AG20443 (cell line): ENCODE measurements at regions not wholly inside any gene's neighbourhood (a gene's known extent, or its start where the extent isn't known, plus 50 kb on each side); places are given as distances from the start of the nearest gene placed in this dataset.
"Not testable (repeated sequence)": the region's sequence is repeated elsewhere in the genome, so short reads cannot be mapped to it uniquely, and the experiment has no call there.

ENCODE experiments used
- DNase-seq: peaks from one replicate; pipeline ENCODE4 v3.0.0; 2012; ENCODE audit warnings: low spot score, mixed read lengths

DNA sequence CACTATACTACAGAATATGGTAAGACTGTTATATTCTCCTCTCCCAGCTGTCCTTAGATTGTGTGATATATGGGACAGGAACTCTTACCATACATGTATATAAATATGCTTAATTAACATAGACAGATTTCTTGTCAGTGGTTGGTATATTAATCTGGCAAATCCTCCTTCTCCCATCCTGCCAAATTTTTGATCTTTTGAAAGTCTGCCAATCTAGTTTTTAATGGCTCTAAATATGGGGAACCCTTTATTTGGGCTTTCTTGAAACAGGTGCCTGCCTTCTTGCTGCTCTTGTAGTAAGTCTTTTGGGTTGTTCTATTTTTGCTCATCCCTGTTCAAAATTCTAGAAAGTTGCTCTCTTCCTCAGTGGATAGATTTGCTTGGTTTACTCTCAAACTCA is 63.5 kb downstream of the SPATA31D1 start:
- DNase-seq: no peak

DNA sequence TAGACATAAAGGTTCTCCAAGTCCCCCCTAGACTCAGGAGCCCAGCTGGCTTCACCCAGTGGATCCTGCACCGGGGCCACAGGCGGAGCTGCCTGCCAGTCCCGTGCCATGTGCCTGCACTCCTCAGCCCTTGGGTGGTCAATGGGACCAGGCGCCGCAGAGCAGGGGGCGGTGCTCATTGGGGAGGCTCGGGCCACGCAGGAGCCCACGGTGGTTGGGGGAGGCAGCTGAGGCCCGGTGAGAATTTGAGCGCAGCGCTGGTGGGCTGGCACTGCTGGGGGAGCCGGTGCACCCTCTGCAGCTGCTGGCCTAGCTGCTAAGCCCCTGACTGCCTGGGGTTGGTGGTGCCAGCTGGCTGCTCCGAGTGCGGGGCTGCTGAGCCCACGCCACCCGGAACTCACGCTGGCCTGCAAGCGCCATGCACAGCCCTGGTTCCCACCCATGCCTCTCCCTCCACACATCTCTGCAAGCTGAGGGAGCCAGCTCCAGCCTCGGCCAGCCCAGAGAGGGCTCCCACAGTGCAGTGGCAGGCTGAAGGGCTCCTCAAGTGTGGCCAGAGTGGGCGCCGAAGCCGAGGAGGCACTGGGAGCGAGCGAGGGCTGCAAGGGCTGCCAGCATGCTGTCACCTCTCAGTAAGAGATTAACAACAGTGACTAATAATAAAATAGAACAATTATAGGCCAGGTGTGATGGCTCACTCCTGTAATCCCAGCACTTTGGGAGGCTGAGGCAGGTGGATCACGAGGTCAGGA is 65.9 kb downstream of the SPATA31D1 start:
- no peak for DNase-seq

DNA sequence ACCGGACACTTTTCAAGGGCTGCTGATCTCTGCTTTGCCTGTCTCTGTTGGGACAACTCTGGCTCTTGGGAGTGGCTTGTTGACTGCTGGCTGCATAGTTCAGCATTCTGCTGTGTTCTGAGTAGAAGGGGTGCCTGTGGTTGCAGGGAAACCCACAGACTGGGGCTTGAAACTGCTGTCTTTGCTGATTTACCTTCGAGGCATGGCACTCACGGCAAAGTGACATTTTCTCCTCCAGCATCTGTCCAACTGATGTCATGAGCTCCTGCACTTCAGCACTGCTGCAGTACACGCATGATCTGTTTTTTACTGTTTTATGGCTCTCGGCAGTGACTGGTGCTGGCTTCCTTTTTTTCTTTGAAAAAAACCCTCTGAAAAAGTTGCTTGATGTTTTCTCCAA is 69.2 kb downstream of the SPATA31D1 start:
- peak; percentile 11 for DNase-seq

DNA sequence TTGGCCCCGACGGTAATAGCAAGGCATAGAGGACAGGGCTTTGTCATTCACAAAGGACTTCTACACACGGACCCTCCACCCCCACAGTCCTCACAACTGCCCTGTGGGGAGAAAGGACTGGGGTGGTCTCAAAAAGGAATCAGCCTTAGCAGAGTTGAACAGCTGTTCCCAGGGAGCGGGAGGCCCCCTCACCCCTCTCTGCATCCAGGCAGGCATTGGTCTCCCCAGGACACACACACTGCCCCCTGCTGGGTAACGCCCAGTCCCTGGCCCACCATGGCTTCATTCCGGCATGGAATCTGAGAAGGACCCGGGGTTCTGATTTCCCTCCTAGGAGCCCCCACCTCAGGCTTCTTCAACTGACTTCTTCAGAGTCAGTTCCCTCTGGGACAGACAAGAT is 73.2 kb downstream of the SPATA31D1 start:
- not testable (repeated sequence) for DNase-seq

DNA sequence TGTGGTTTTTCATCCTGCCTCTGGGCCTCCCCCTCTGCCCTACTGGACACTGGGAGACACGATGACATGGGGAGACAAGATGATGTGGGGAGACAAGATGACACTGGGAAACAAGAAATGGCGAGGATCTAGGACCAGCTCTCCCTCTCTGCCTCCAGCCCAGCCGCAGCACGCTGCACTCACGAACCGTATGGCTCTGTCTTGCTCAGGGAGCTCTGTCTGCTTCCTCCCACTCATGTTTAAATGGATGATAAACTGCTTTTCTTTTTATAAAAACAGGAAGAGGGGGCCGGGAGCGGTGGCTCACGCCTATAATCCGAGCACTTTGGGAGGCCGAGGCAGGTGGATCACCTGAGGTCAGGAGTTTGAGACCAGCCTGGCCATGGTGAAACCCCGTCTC is 73.7 kb downstream of the SPATA31D1 start:
- no peak for DNase-seq

DNA sequence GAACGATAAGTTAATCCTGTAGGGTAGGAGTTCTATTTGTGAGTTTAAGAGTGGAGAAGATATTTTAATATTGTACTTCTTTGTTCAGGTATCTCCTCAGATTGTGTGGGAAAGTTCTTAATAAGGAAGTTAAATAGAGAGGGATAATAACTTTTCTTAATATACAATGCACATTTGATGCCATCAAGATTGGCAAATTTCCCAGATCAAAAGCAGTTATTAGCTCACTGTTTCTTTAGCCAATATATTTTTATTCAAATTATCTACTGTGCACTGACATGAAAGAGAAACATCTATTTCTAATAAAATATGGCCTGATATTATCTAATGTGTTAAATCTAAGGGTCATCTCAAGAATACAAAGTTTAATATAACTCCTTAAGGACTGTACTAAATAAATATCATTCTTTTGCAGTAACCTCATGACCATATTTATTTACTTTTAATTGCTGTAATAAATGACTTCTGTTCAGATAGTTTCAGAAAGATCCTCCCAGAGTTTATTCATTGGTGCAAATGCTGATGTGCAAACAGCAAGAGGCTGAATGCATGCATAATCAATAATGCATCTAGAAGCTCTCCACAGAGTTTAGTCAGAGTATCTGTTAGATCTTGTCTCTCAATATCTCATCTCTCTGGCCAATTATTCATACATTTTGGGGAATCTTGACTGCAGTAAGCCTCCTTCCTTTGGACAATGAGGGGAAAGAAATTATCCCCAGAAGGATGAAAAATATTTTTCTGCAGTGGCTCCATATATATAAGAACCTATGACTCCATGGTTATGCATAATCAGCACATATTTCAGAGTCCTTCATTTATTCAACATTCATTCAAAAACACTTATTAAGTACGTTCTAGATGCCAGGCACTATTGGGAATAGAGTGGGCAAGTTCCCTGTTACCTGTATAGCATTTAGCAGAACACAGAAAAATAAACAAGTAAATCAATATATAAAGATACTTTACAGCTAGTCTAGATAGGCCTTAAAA is 85.3 kb downstream of the SPATA31D1 start:
- no peak for DNase-seq

DNA sequence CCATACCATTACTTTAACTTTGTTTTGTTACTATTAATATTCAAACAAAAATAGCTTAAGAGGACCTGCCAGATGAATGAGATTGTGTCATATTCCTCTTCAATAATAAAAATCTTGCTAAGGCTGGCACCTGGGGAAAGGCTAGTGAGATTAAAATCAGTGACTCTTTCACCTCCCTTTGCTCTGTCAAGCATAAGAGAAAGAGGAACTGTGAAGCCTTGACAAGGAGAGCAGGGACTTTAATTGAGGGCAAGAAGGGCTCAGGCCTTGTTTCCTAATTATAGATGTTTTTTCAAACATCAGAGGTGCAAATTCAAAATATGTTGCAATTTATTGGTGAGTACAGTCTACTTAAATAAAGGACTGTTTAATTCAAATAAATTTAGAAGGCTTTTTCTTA is 91.7 kb downstream of the SPATA31D1 start:
- no peak for DNase-seq

DNA sequence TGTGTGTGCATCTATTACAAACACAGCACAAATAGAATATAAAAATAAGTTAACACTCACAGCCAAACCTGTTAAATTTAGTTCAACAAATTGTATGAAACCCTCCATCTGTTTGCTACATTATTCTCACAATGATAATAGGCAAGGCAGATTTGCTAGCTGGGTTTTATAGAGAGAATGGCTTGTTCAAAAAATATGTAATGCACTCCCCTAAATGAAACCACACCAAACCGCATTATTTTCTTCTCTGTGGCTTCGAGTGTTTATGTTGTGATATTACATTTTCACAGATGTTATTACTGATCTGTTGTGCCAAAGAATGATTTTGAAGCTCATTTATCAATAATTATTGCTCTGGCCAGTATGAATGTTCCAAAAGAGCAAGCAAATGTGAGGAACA is 92.9 kb downstream of the SPATA31D1 start:
- no peak for DNase-seq

DNA sequence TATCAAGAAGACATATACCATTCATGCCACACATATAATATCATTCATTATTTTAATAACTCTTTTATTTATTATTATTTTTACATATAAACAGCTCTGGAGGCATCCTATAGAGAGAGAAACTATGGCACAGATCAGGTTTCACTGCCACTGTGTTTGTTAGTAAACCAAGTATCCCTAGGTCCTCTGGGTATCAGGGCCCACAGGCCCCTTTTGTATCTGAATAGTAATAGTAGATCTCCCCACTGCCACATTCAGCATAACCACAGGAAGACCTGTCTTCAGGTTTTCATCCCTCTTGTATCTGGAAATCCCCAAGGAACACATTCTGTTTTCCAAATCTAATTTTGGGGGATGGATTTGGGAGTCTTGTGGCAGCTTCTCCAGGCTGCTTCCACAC is 94.0 kb downstream of the SPATA31D1 start:
- DNase-seq: no peak

DNA sequence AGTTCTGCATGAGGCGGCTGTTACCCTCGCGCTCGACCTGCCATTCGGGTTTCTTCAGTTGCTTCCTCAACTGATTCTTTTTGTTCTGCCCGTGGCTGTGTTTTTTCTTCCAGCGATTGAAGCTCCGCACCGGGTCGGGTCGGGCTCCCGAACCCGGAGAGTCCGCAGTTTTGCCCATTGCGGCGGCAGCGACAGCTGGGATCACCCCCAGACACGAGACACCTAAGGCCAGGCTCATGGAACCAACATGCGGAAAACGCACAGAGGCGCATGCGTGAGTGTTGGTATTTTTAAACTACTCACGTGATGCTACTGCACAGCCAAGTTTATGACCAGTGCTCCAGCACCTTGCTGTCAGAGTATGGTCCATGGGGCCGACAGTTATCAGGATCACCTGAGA is 100.0 kb downstream of the SPATA31D1 start:
- DNase-seq: no peak

DNA sequence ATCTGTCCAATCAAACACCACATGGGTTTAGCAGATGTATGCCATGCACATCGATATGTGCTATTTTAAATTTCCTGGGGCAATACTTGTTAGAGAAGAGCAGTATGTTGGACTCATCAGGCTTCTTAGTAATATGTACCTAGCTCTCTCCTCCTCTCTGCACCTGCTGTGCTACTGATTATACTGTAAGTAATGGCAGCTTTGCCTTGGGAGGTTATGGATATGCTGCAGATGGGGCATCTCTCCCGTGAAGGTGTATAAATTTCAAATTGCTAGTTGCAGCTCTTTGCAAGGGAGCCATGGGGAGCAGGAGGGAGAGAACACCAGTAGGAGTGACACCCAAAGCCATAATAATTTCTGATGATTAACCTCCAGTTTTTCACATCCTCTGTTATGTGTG is 101.5 kb downstream of the SPATA31D1 start:
- no peak for DNase-seq

DNA sequence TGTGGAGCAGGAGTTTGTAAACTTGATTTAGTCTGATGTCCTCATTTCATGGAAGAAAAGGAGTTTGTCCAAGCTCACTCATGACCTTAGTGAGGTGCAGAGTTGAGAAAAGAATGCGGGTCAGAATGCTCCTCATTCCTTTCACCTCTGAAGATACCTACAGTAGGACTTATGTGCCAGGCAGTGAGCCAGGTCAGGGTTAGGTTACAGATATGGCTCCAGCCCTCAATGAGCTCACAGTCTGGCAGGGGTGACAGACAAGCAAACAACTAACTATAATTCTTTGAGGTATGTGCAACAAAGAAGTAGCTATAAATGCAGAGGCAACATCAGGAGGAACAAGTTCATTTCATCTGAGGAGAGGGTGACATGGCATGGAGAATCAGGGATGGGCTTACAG is 102.5 kb downstream of the SPATA31D1 start:
- DNase-seq: no peak

DNA sequence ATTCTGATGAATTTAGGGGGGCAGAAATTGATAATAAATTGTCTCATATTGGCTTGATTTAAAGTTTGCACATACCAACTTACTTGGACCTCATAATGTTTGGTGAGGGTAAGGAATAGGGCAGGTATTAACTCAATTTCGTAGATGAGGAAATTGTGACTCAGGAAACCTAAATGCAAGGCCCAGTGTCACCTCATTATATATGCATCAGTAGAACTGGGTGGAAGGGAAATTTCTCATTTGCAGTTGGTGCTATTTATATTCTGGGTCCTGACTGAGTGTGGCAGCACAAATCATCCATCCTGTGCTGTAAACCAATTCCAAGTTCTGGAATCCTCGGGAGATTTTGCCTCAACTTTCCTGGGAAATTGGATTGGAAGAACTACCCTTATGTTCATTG is 103.0 kb downstream of the SPATA31D1 start:
- no peak for DNase-seq

DNA sequence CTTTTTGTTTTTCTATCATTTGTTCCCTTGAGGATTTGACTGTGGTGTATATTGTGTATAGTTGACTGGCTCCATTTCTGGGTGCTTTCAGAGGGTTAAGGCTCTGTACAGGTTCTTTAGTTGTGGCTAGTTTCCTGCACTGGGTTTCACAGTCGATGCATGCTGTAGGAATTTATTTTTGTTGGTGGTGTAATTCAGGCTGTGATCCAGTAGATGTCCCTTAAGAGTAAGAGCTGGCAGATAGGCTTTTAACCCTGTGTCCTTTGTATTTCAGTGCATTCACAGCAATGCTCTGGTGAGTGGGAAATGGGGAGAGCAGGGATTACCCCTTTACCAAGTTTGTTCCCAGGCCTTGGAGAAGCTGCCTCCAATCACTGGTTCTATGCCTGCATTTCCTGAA is 112.9 kb downstream of the SPATA31D1 start:
- no peak for DNase-seq

DNA sequence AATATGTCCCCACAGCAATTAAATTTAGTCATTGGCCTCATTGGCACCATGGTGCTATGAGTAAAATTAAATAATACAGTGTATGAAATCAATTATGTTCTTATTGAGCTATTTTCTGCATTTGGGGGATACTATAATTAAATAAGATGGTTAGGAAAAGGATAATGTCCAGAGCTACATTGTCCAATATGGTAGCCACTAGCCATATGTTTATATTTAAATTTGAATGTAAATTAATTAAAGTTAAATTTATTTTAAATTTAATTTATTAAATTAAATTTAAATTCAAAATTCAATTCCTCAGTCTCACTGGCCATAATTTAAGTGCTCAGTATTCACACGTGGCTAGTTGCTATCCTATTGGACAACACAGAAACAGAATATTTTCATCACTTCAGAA is 115.7 kb downstream of the SPATA31D1 start:
- no peak for DNase-seq

DNA sequence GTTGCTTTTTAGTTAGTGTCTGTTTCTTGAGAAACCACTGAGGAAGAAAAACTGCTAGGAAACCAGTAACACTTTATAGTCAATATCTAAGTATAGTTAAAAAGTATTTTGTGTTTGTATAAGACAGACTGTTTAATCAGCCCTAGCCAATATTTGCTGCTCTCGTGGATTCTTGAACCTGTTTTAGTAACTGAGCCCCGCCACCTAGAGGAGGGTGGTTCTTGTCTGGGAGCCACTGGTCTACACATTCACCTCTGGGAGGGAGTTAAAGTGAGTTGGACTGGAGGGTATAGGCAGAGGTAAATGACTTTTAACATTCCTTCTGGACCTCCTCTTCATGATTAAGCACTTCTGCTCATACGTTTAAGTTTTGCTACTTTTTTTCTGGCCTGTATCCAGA is 117.2 kb downstream of the SPATA31D1 start:
- no peak for DNase-seq

DNA sequence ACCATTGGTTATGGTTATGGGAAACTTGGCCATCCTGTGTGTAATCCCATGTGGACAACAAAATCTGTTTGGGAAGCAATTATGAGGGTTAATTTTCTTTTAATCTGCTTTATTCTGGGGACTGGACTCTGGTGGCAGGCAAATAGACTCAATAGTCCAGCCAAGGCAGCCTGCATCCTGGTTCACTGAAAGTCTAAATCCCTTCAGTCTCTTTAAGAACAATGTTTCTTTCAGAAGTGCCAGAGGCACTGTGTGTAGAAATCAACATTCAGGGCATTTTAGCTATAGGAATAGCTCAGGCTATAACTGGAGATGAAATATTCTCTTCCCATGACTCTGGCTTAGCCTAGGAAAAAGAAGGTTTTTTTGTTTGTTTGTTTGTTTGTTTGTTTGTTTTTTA is 118.0 kb downstream of the SPATA31D1 start:
- DNase-seq: no peak

DNA sequence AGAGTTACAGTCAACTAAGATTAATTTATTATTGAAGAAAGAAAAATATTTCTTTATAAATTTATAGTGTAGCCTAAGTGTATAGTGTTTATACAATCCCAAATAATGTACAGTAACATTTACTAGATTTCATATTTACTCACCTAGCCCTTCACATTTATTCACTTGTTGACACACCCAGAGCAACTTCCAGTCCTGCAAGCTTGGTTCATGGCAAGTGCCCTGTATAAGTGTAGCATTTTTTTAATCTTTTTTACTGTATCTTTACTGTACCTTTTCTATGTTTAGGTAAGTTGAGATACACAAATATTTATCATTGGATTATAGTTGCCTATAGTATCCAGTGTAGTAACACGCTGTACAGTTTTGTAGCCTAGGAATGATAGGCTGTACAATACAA is 119.9 kb downstream of the SPATA31D1 start:
- no peak for DNase-seq

DNA sequence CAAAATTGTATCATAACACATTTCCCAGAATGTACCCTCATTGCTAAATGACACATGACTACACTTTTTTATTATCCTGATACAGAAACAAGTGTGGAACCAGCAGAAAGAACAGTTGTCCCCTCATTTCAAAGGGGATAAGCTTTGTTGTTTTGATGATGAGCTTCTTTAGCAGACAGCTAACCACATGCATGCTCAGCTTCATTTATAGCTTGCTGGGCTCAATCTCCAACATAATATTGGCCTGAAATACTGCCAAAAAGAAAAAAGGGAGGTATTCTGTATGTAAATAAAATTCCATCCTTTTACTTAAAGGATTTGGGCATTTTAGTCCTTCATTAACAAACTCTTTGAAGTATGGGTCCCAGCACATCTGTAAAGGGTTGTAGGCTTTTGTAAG is 120.4 kb downstream of the SPATA31D1 start:
- no peak for DNase-seq

DNA sequence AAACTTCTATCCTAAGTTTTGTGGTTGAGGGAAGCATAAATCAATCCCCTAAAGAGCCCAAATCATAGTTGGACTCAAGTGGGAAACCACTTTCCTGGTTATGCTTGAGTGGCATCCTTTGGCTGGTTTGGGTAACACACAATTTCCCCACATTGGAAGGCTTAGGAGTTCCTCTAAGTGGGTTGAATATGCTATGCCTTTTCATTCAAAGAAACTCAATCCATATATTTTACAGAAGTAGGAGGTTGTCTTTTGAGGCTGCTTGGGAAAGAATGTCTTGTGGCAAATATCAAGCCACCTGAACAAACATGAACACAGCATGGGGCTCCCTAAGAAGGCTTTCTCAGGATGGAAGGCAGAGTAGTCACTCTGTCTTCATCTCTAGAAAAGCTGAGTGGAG is 121.1 kb downstream of the SPATA31D1 start:
- DNase-seq: no peak

DNA sequence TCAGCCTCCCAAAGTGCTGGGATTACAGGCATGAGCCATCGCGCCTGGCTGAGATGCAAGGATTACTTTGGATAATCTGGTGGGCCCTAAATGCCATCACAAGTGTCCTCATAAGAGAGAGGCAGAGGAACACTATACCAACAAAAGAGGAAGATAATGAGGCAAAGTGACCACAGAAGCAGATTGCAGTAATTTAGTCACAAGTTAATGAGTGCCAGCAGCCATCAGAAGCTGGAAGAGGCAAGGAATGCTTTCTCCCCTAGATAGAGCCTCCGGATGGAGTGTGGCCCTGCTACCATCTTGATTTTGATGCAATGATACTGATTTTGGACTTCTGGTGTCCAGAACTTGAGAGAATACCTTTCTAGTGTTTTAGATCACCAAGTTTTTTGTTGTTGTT is 122.3 kb downstream of the SPATA31D1 start:
- DNase-seq: no peak

DNA sequence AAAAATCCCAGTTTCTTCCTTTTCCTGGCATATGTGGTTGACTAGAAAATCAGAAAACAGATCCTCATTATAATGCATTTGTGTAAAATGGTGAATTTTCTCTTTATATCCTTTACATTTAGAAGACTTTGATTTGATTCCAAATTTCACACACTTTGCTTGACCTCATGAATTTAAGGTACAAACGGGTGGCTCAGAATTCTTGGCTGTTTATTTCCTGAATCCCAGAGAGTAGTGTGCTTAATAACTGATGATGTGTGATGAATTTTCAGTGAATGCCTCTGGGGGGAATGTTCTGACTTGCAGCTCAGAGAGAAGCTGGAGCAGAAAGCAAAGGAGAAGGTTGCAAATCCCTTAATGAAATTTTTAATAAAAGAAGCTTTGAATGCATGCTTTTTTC is 126.8 kb downstream of the SPATA31D1 start:
- DNase-seq: no peak

DNA sequence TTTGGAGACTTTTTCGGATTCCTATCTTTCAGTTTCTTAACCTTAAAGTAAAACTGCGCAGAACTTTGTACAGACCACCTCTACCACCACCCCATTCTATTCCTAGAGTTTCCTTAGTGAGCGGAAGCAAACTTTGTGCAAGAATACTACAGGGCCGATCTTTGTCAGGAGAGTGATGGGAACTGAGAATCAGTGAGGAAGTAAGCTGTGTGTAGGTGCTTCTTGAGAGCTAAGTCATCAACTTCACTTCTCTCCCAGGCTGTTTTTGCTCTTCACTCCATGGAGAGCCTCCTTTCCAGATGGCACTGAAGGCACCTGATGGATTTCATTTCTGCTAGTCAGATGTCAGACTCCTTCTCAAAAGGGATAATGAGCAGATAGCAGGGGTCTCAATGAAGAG is 127.3 kb downstream of the SPATA31D1 start:
- DNase-seq: no peak
